Trophoblast cell (in vitro differentiated cells and primary cell): ENCODE measurements at regions not wholly inside any gene's neighbourhood (a gene's known extent, or its start where the extent isn't known, plus 50 kb on each side); places are given as distances from the start of the nearest gene placed in this dataset.

Experiments used
- DNase-seq, 2 donors: peaks; one replicate each; pipeline ENCODE4 v3.0.0-alpha.2; 2016
- H2AFZ ChIP-seq: 2 replicates; pipeline ENCODE4 v1.6.1; 2013; ENCODE audit warnings: low read length, moderate library complexity, mild to moderate bottlenecking; ENCODE audit not compliant: insufficient read depth, poor library complexity
- H2AK5ac ChIP-seq: 2 replicates; pipeline ENCODE4 v1.6.1; 2013; ENCODE audit warnings: mild to moderate bottlenecking, low read length
- H2BK120ac ChIP-seq: 2 replicates; pipeline ENCODE4 v1.6.1; 2013; ENCODE audit warnings: low read length, mild to moderate bottlenecking, moderate library complexity; ENCODE audit not compliant: insufficient read depth, poor library complexity
- H2BK12ac ChIP-seq: 2 replicates; pipeline ENCODE4 v1.6.1; 2013; ENCODE audit warnings: mild to moderate bottlenecking, low read length, moderate library complexity
- H2BK5ac ChIP-seq: 2 replicates; pipeline ENCODE4 v1.6.1; 2013; ENCODE audit warnings: low read length, low read depth, moderate library complexity, mild to moderate bottlenecking; ENCODE audit not compliant: poor library complexity
- H3K14ac ChIP-seq: 2 replicates; pipeline ENCODE4 v1.6.1; 2013; ENCODE audit warnings: mild to moderate bottlenecking, low read length
- H3K18ac ChIP-seq: 2 replicates; pipeline ENCODE4 v1.6.1; 2013; ENCODE audit warnings: mild to moderate bottlenecking, low read length
- H3K23ac ChIP-seq: 2 replicates; pipeline ENCODE4 v1.6.1; 2013; ENCODE audit warnings: low read length
- H3K27ac ChIP-seq: 2 replicates; pipeline ENCODE4 v1.5.1; 2013; ENCODE audit warnings: low read depth, mild to moderate bottlenecking, inconsistent platforms, low read length, moderate library complexity
- H3K27me3 ChIP-seq: 2 replicates; pipeline ENCODE4 v1.6.1; 2013; ENCODE audit warnings: inconsistent platforms, mild to moderate bottlenecking, low read length, moderate library complexity; ENCODE audit not compliant: insufficient read depth
- H3K36me3 ChIP-seq, 2 experiments: 1 replicate in 1 of 2; 2 replicates in 1 of 2; pipeline ENCODE4 v1.6.1; 2013; ENCODE audit warnings: low read length in 2 of 2, mild to moderate bottlenecking in 2 of 2, moderate library complexity in 1 of 2; ENCODE audit not compliant: insufficient read depth in 2 of 2, control insufficient read depth in 1 of 2
- H3K4ac ChIP-seq: 2 replicates; pipeline ENCODE4 v1.6.1; 2013; ENCODE audit warnings: low read depth, mild to moderate bottlenecking, low read length, moderate library complexity
- H3K4me1 ChIP-seq, 2 experiments: 1 replicate in 1 of 2; 2 replicates in 1 of 2; pipeline ENCODE4 v1.6.1; 2013; ENCODE audit warnings: low read length in 2 of 2, mild to moderate bottlenecking in 2 of 2, moderate library complexity in 1 of 2; ENCODE audit not compliant: insufficient read depth in 2 of 2, control insufficient read depth in 1 of 2
- H3K4me2 ChIP-seq: 2 replicates; pipeline ENCODE4 v1.6.1; 2013; ENCODE audit warnings: inconsistent platforms, mild to moderate bottlenecking, low read length, moderate library complexity
- H3K4me3 ChIP-seq: 2 replicates; pipeline ENCODE4 v1.5.1; 2013; ENCODE audit warnings: mild to moderate bottlenecking, low read depth, low read length, inconsistent platforms
- H3K79me1 ChIP-seq: one replicate; pipeline ENCODE4 v1.6.1; 2013; ENCODE audit warnings: low read length
- H3K79me2 ChIP-seq: 2 replicates; pipeline ENCODE4 v1.6.1; 2013; ENCODE audit warnings: low read length, mild to moderate bottlenecking; ENCODE audit not compliant: control insufficient read depth, insufficient read depth, poor library complexity
- H3K9ac ChIP-seq: 2 replicates; pipeline ENCODE4 v1.6.1; 2013; ENCODE audit warnings: mild to moderate bottlenecking, low read length
- H3K9me3 ChIP-seq: 2 replicates; pipeline ENCODE4 v1.6.1; 2013; ENCODE audit warnings: low read depth, mild to moderate bottlenecking, control low read depth, inconsistent platforms, low read length; ENCODE audit not compliant: insufficient read depth
- H4K12ac ChIP-seq: 2 replicates; pipeline ENCODE4 v1.6.1; 2013; ENCODE audit warnings: low read depth, mild to moderate bottlenecking, low read length, moderate library complexity
- H4K8ac ChIP-seq: 2 replicates; pipeline ENCODE4 v1.6.1; 2013; ENCODE audit warnings: low read depth, mild to moderate bottlenecking, low read length, moderate library complexity
- H4K91ac ChIP-seq: one replicate; pipeline ENCODE4 v1.6.1; 2013; ENCODE audit warnings: low read depth, mild to moderate bottlenecking, low read length, moderate library complexity
- WGBS: extraction: QIAGEN DNeasy Blood & Tissue Kit; methylation state at CpG from one replicate; pipeline ENCODE4 v1.1.7; 2013; ENCODE audit warnings: missing lambda C conversion rate; ENCODE audit not compliant: insufficient read length, insufficient coverage; ENCODE audit errors: extremely low coverage; 5-methylcytosine and 5-hydroxymethylcytosine counted together

- Histone ChIP-seq H3K27ac (no peak overlapping the region), H3K9ac (no peak overlapping the region), H4K12ac (no peak overlapping the region), H2AFZ (no peak overlapping the region), H2BK120ac (no peak overlapping the region), H4K8ac (no peak overlapping the region), H3K4me1 (no peaks in the 10 kb centered on the region), H3K14ac (no peak overlapping the region), H3K79me2 (no peaks in the 10 kb centered on the region), H3K18ac (no peak overlapping the region), H2AK5ac (no peak overlapping the region), H3K4me2 (no peak overlapping the region), H3K27me3 (no peaks in the 10 kb centered on the region), H3K9me3 (no peaks in the 10 kb centered on the region), H3K79me1 (no peaks in the 10 kb centered on the region), H2BK5ac (no peak overlapping the region), H3K4me3 (no peak overlapping the region), H2BK12ac (no peak overlapping the region), H3K23ac (no peak overlapping the region), H3K36me3 (no peaks in the 10 kb centered on the region), H4K91ac (no peak overlapping the region), H3K4ac (no peak overlapping the region)
- no peak for DNase-seq
- no CpG with 5 or more reads among the region's 3 CpGs for WGBS
These were observed 146.7 kb upstream of the FAM9B start for GRCh38 chrX:9180623-9181022.

- DNase-seq = no peak
- no peak overlapping the region for H2AFZ ChIP-seq
- H3K14ac ChIP-seq = no peak overlapping the region
- no peaks in the 10 kb centered on the region for H3K4me1 ChIP-seq
- H4K12ac ChIP-seq = no peak overlapping the region
- no peaks in the 10 kb centered on the region for H3K36me3 ChIP-seq
- no peak overlapping the region for H3K27ac ChIP-seq
- no peaks in the 10 kb centered on the region for H3K27me3 ChIP-seq
- H4K8ac ChIP-seq = no peak overlapping the region
- H3K4me2 ChIP-seq = no peak overlapping the region
- H2AK5ac ChIP-seq = no peak overlapping the region
- no peak overlapping the region for H2BK120ac ChIP-seq
- no peak overlapping the region for H3K9ac ChIP-seq
- H3K79me2 ChIP-seq = no peaks in the 10 kb centered on the region
- no CpG with 5 or more reads among the region's 3 CpGs for WGBS
- H3K18ac ChIP-seq = no peak overlapping the region
- no peaks in the 10 kb centered on the region for H3K9me3 ChIP-seq
- H3K4ac ChIP-seq = no peak overlapping the region
- no peaks in the 10 kb centered on the region for H3K79me1 ChIP-seq
- no peak overlapping the region for H2BK5ac ChIP-seq
- H2BK12ac ChIP-seq = no peak overlapping the region
- H4K91ac ChIP-seq = no peak overlapping the region
- no peak overlapping the region for H3K23ac ChIP-seq
- no peak overlapping the region for H3K4me3 ChIP-seq
These were observed 148.1 kb upstream of the FAM9B start for GRCh38 chrX:9182041-9182440.

DNA sequence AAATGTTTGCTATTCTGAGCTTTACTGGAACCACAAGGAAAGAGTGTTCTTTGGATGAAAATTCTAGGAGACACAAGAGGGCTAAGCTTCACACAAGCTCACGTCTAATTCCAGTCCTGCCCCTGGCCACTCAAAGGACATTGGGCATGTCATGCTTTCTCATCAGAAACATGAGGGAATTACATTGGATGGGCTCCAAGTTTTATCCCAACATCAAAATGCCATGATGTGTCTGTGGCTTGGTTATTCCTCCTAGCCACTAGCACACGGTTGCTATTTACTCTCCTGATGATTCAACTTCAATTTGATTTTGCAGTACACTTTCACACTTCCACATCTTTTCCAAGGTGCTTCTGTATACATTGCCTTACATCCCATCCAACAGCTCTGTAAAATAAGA lies 149.6 kb upstream of the FAM9B start:
- H3K9ac ChIP-seq = no peak overlapping the region
- DNase-seq = no peak
- H3K4me3 ChIP-seq = no peak overlapping the region
- no peaks in the 10 kb centered on the region for H3K27me3 ChIP-seq
- no peak overlapping the region for H3K23ac ChIP-seq
- H3K79me2 ChIP-seq = no peaks in the 10 kb centered on the region
- H2BK120ac ChIP-seq = no peak overlapping the region
- H2AFZ ChIP-seq = no peak overlapping the region
- no peaks in the 10 kb centered on the region for H3K36me3 ChIP-seq
- H3K9me3 ChIP-seq = no peaks in the 10 kb centered on the region
- no peak overlapping the region for H3K18ac ChIP-seq
- H3K14ac ChIP-seq = no peak overlapping the region
- H4K12ac ChIP-seq = no peak overlapping the region
- no peak overlapping the region for H2BK5ac ChIP-seq
- no peak overlapping the region for H3K27ac ChIP-seq
- no CpG with 5 or more reads among the region's 2 CpGs for WGBS
- no peak overlapping the region for H4K91ac ChIP-seq
- H2AK5ac ChIP-seq = no peak overlapping the region
- H3K4ac ChIP-seq = no peak overlapping the region
- no peaks in the 10 kb centered on the region for H3K79me1 ChIP-seq
- no peak overlapping the region for H3K4me2 ChIP-seq
- H3K4me1 ChIP-seq = no peaks in the 10 kb centered on the region
- no peak overlapping the region for H4K8ac ChIP-seq
- no peak overlapping the region for H2BK12ac ChIP-seq

GRCh38 chrX:9184211-9184610 lies 150.3 kb upstream of the FAM9B start:
- no peaks in the 10 kb centered on the region for H3K36me3 ChIP-seq
- no peak overlapping the region for H2AK5ac ChIP-seq
- no peaks in the 10 kb centered on the region for H3K27me3 ChIP-seq
- no peaks in the 10 kb centered on the region for H3K4me1 ChIP-seq
- H3K4ac ChIP-seq = no peak overlapping the region
- H2BK5ac ChIP-seq = no peak overlapping the region
- no peak overlapping the region for H3K4me2 ChIP-seq
- no peak overlapping the region for H3K23ac ChIP-seq
- no peak overlapping the region for H4K8ac ChIP-seq
- H4K91ac ChIP-seq = no peak overlapping the region
- H3K18ac ChIP-seq = no peak overlapping the region
- H3K9me3 ChIP-seq = no peaks in the 10 kb centered on the region
- no peak for DNase-seq
- H4K12ac ChIP-seq = no peak overlapping the region
- no peaks in the 10 kb centered on the region for H3K79me1 ChIP-seq
- H3K79me2 ChIP-seq = no peaks in the 10 kb centered on the region
- H3K14ac ChIP-seq = no peak overlapping the region
- H2BK120ac ChIP-seq = no peak overlapping the region
- H3K9ac ChIP-seq = no peak overlapping the region
- no CpG with 5 or more reads among the region's 4 CpGs for WGBS
- no peak overlapping the region for H2AFZ ChIP-seq
- no peak overlapping the region for H3K4me3 ChIP-seq
- no peak overlapping the region for H3K27ac ChIP-seq
- no peak overlapping the region for H2BK12ac ChIP-seq
